Fibroblast of the aortic adventitia (primary cell): ENCODE measurements at regions not wholly inside any gene's neighbourhood (a gene's known extent, or its start where the extent isn't known, plus 50 kb on each side); places are given as distances from the start of the nearest gene placed in this dataset.

Source experiments
- DNase-seq: peaks from one replicate; pipeline ENCODE4 v3.0.0-alpha.2; 2010; ENCODE audit warnings: low read depth
- H3K4me3 ChIP-seq: 2 replicates; pipeline ENCODE4 v1.5.1; 2011; ENCODE audit warnings: low read depth, mild to moderate bottlenecking, control low read depth, low read length, moderate library complexity
- CTCF ChIP-seq: IDR thresholded peaks from 2 replicates; pipeline ENCODE4 v1.5.1; 2011; ENCODE audit warnings: mild to moderate bottlenecking, low read length, control low read depth, inconsistent platforms; ENCODE audit not compliant: insufficient read depth

- DNase-seq, result no peak
- no peak for TF ChIP-seq CTCF
- no peak overlapping the region for H3K4me3 ChIP-seq
Observed at GRCh38 chr2:78532762-78533379, 492.6 kb upstream of the REG3G start.

- no peak for TF ChIP-seq CTCF
- no peak overlapping the region for H3K4me3 ChIP-seq
- no peak for DNase-seq
Observed at GRCh38 chr2:78535395-78535794, 490.1 kb upstream of the REG3G start.

- no peak overlapping the region for H3K4me3 ChIP-seq
- DNase-seq, result no peak
- TF ChIP-seq CTCF, result no peak
Observed at GRCh38 chr2:78538322-78538721, 487.2 kb upstream of the REG3G start.

GRCh38 chr2:78540255-78540654, 485.2 kb upstream of the REG3G start:
- H3K4me3 ChIP-seq, result no peak overlapping the region
- DNase-seq, result no peak
- TF ChIP-seq CTCF, result no peak

GRCh38 chr2:78541088-78541450, 484.4 kb upstream of the REG3G start:
- H3K4me3 ChIP-seq, result no peak overlapping the region
- TF ChIP-seq CTCF, result no peak
- DNase-seq, result no peak

- DNase-seq, result no peak
- TF ChIP-seq CTCF, result no peak
- no peak overlapping the region for H3K4me3 ChIP-seq
Observed at GRCh38 chr2:78541451-78542267, 483.8 kb upstream of the REG3G start.
